ENCODE measurements at regions not wholly inside any gene's neighbourhood (a gene's known extent, or its start where the extent isn't known, plus 50 kb on each side); places are given as distances from the start of the nearest gene placed in this dataset.
"Not testable (repeated sequence)": the region's sequence is repeated elsewhere in the genome, so short reads cannot be mapped to it uniquely, and the experiment has no call there.

DNA sequence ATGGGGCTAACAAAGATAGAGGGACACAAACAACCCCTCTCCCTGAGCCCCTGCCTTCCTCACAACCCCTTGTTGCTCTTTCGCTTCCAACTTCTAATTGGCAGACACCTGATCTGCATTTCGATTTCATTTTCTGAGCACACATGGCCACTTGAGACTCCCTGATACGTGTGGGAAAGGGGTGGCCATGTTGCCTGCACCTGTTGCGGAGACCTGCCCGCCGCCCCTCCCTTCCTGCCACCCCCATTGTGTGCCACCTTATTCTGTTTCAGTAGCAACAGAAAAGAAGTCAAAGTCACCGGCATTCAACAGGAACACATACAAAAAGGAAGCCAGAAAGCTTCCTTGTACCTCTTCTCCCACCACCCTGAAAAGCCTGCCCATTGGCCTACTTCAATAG lies 254.7 kb upstream of the SOX9 start:
- no peaks in the 10 kb centered on the region for H3K9me3 ChIP-seq (replicated peaks)
- H3K36me3 ChIP-seq, result no peaks in the 10 kb centered on the region
- no peak overlapping the region for H3K4me3 ChIP-seq
- H3K27ac ChIP-seq (replicated peaks), result no peak overlapping the region
- no peak for DNase-seq
- H3K4me1 ChIP-seq, result no peaks in the 10 kb centered on the region
- H3K27me3 ChIP-seq (ENCODE audit: low read depth), result peaks cover 6% of the 10 kb centered on the region
- TF ChIP-seq, protein P1, sequence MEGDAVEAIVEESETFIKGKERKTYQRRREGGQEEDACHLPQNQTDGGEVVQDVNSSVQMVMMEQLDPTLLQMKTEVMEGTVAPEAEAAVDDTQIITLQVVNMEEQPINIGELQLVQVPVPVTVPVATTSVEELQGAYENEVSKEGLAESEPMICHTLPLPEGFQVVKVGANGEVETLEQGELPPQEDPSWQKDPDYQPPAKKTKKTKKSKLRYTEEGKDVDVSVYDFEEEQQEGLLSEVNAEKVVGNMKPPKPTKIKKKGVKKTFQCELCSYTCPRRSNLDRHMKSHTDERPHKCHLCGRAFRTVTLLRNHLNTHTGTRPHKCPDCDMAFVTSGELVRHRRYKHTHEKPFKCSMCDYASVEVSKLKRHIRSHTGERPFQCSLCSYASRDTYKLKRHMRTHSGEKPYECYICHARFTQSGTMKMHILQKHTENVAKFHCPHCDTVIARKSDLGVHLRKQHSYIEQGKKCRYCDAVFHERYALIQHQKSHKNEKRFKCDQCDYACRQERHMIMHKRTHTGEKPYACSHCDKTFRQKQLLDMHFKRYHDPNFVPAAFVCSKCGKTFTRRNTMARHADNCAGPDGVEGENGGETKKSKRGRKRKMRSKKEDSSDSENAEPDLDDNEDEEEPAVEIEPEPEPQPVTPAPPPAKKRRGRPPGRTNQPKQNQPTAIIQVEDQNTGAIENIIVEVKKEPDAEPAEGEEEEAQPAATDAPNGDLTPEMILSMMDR (IDR thresholded peaks at IDR 0.05; ENCODE audit: borderline replicate concordance), result no peak
- intact Hi-C loops (cut with micrococcal nuclease), result no loop called here

- no peak overlapping the region for H3K27ac ChIP-seq (replicated peaks)
- DNase-seq, result no peak
- intact Hi-C loops (cut with micrococcal nuclease), result no loop called here
Observed at GRCh38 chr17:71869293-71869692, 251.5 kb upstream of the SOX9 start.

DNA sequence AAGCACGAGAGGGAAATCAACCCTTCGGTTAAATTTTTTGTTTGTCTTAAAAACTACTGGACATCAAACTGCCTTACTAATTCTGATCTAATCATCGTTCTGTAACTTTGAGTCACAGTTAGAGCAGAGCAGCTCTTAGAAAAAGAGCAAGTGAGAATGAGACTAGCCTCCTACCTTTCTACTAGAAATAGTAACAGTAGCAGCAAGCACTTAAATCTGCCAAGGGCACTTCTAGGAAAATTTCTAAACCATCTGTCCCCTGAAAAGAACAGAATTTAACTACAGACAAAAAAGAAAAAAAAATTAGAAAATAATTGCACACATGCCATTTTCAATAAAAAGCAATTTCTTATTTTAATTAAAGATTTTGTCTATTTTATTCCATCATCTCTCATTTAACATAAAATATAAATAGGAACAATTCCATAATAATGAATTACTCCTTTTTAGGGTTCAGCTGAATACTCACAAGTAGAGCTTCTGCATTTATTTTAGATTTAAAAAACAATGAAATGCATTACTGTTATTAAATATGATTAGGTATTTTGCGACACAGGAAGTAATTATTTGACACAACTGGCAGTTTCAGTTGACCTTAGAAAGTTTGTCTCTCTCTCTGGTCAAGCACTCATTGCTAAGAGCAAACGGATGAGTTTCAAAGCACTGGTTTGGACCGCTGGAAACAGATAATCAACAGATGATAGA lies 250.8 kb upstream of the SOX9 start:
- Histone ChIP-seq H3K9me3 (replicated peaks) (no peaks in the 10 kb centered on the region), H3K36me3 (no peaks in the 10 kb centered on the region), H3K4me3 (no peak overlapping the region), H3K27ac (replicated peaks) (no peak overlapping the region), H3K27me3 (ENCODE audit: low read depth) (no peaks in the 10 kb centered on the region), H3K4me1 (no peaks in the 10 kb centered on the region)
- TF ChIP-seq, protein P1 (IDR thresholded peaks at IDR 0.05; ENCODE audit: borderline replicate concordance), result no peak
- DNase-seq, result no peak
- intact Hi-C loops (cut with micrococcal nuclease), result no loop called here

More at GRCh38 chr17:71869293-71869692, 251.5 kb upstream of the SOX9 start:
- Histone ChIP-seq H3K4me3 (no peak overlapping the region), H3K9me3 (replicated peaks) (no peaks in the 10 kb centered on the region), H3K27me3 (ENCODE audit: low read depth) (no peaks in the 10 kb centered on the region), H3K4me1 (no peaks in the 10 kb centered on the region), H3K36me3 (no peaks in the 10 kb centered on the region)
- TF ChIP-seq, protein P1 (IDR thresholded peaks at IDR 0.05; ENCODE audit: borderline replicate concordance), result no peak

- H3K27ac ChIP-seq (replicated peaks), result no peak overlapping the region
- DNase-seq, result no peak
- no peak overlapping the region for H3K4me3 ChIP-seq
- H3K36me3 ChIP-seq, result no peaks in the 10 kb centered on the region
- H3K27me3 ChIP-seq (ENCODE audit: low read depth), result no peaks in the 10 kb centered on the region
- TF ChIP-seq, protein P1 (IDR thresholded peaks at IDR 0.05; ENCODE audit: borderline replicate concordance), result no peak
- H3K4me1 ChIP-seq, result no peaks in the 10 kb centered on the region
- H3K9me3 ChIP-seq (replicated peaks), result no peaks in the 10 kb centered on the region
- intact Hi-C loops (cut with micrococcal nuclease), result no loop called here
Observed at GRCh38 chr17:71870546-71870862, 250.3 kb upstream of the SOX9 start.

GRCh38 chr17:71872843-71873485 lies 247.9 kb upstream of the SOX9 start:
- no peaks in the 10 kb centered on the region for H3K4me1 ChIP-seq
- no peaks in the 10 kb centered on the region for H3K36me3 ChIP-seq
- TF ChIP-seq, protein P1 (IDR thresholded peaks at IDR 0.05; ENCODE audit: borderline replicate concordance), result no peak
- H3K27ac ChIP-seq (replicated peaks), result no peak overlapping the region
- no peak overlapping the region for H3K4me3 ChIP-seq
- H3K9me3 ChIP-seq (replicated peaks), result no peaks in the 10 kb centered on the region
- DNase-seq, result no peak
- intact Hi-C loops (cut with micrococcal nuclease), result no loop called here
- no peaks in the 10 kb centered on the region for H3K27me3 ChIP-seq (ENCODE audit: low read depth)

DNA sequence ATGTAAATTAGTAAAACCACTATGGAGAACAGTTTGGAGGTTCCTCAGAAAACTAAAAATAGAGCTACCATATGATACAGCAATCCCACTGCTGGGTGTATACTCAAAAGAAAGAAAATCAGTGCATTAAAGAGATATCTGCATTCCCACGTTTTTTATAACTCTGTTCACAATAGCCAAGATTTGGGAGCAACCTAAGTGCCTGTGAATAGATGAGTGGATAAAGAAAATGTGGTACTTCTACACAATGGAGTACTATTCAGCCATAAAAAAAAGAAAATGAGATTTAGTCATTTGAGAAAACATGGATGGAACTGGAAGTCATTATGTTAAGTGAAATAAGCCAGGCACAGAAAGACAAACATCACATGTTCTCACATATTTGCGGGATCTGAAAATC lies 246.0 kb upstream of the SOX9 start:
- intact Hi-C loops (cut with micrococcal nuclease); H3K27me3 ChIP-seq (ENCODE audit: low read depth); H3K9me3 ChIP-seq (replicated peaks); H3K27ac ChIP-seq (replicated peaks); H3K4me1 ChIP-seq; H3K4me3 ChIP-seq; H3K36me3 ChIP-seq; DNase-seq: not testable (repeated sequence)
